HepG2 (cell line): ENCODE measurements at regions not wholly inside any gene's neighbourhood (a gene's known extent, or its start where the extent isn't known, plus 50 kb on each side); places are given as distances from the start of the nearest gene placed in this dataset.

ENCODE experiments used
- ATAC-seq: fragments of 200-7000 bp; cut with Tn5 transposase; 3 replicates; pipeline ENCODE4 v1.9.1; 2020; ENCODE audit warnings: mild to moderate bottlenecking, moderate library complexity
- BruUV-seq: library from RNA; stranded (reverse); fragments of 400-500 nt; replicated peaks from 2 replicates; lab custom pipeline; 2021; lab: Mats Ljungman, UMichigan
- CTCF ChIA-PET: fragments of 300-600 bp; formaldehyde crosslinking; extraction: SDS; loops from one replicate; lab custom pipeline; 2021; ENCODE audit warnings: low total read pairs, inconsistent platforms, low intra/inter-chr PET ratio; lab: Yijun Ruan, JAX
- POLR2A ChIA-PET: fragments of 350-600 bp; sonication (Branson Sonifier 250); formaldehyde crosslinking; loops from one replicate; lab custom pipeline; 2020; ENCODE audit warnings: antibody characterized with exemption, inconsistent platforms; lab: Yijun Ruan, JAX
- DNase-seq: peaks from one replicate; pipeline ENCODE4 v3.0.0-alpha.2; 2015; ENCODE audit warnings: low spot score
- FAIRE-seq: peaks from 3 replicates; lab custom pipeline; 2011; peaks lifted over from hg19 to GRCh38; lab: Jason Lieb, UNC
- H2AFZ ChIP-seq: one replicate; pipeline ENCODE4 v1.6.1; 2011; ENCODE audit warnings: low read length, inconsistent platforms
- H3K27ac ChIP-seq: fragments of 300-600 bp; 3 replicates; pipeline ENCODE4 v1.8.0; 2011; ENCODE audit warnings: mixed run types, mild to moderate bottlenecking, mixed read lengths, low read length, inconsistent platforms; ENCODE audit not compliant: insufficient read depth; ENCODE audit errors: extremely low read length
- H3K27me3 ChIP-seq, 2 experiments: fragments of 200-600 bp in 1 of 2; 2 replicates in 1 of 2; 3 replicates in 1 of 2; pipeline versions ENCODE4 v1.6.0 to v1.8.0; 2011; ENCODE audit warnings: low read length in 2 of 2, mild to moderate bottlenecking in 2 of 2, moderate library complexity in 2 of 2, inconsistent platforms in 1 of 2; ENCODE audit not compliant: insufficient read depth in 2 of 2, control insufficient read depth in 1 of 2
- H3K36me3 ChIP-seq, 2 experiments: fragments of 200-600 bp in 1 of 2; replicated peaks in 1 of 2; 2 replicates in 1 of 2; 3 replicates in 1 of 2; pipeline versions ENCODE4 v1.5.1 to v1.8.0; 2011; ENCODE audit warnings: low read length in 2 of 2, inconsistent platforms in 1 of 2; ENCODE audit not compliant: insufficient read depth in 2 of 2, control insufficient read depth in 1 of 2
- H3K4me1 ChIP-seq: 2 replicates; pipeline ENCODE4 v1.5.1; 2012; ENCODE audit warnings: low read length, inconsistent platforms; ENCODE audit not compliant: insufficient read depth
- H3K4me2 ChIP-seq: 2 replicates; pipeline ENCODE4 v1.6.0; 2011; ENCODE audit warnings: low read depth, low read length, inconsistent platforms
- H3K4me3 ChIP-seq, 3 experiments: fragments of 200-600 bp in 1 of 3; sonication (generic), shearing (Covaris generic) in 1 of 3; replicated peaks in 1 of 3; 2 replicates each; pipeline ENCODE4 v1.5.1; 2011 to 2016; ENCODE audit warnings: low read length in 3 of 3, inconsistent platforms in 2 of 3, low read depth in 2 of 3, mild to moderate bottlenecking in 2 of 3, control low read depth in 1 of 3, mixed read lengths in 1 of 3; ENCODE audit not compliant: insufficient read depth in 1 of 3
- H3K79me2 ChIP-seq: one replicate; pipeline ENCODE4 v1.6.1; 2011; ENCODE audit warnings: low read length, inconsistent platforms; ENCODE audit not compliant: insufficient read depth
- H3K9ac ChIP-seq: 2 replicates; pipeline ENCODE4 v1.6.0; 2011; ENCODE audit warnings: mild to moderate bottlenecking, low read depth, low read length, inconsistent platforms; ENCODE audit not compliant: insufficient read depth
- H3K9me3 ChIP-seq: 2 replicates; pipeline ENCODE4 v1.5.1; 2012; ENCODE audit warnings: mild to moderate bottlenecking, low read length
- H4K20me1 ChIP-seq: 2 replicates; pipeline ENCODE4 v1.6.0; 2011; ENCODE audit warnings: inconsistent platforms, mild to moderate bottlenecking, low read length, moderate library complexity; ENCODE audit not compliant: insufficient read depth
- ATAD3A ChIP-seq: sonication (generic); formaldehyde crosslinking; IDR thresholded peaks from 2 replicates; pipeline ENCODE4 v1.4.0; 2020; ENCODE audit warnings: missing genetic modification reagents
- CBX1 ChIP-seq: IDR thresholded peaks from one replicate; pipeline ENCODE4 v1.6.1; 2016; ENCODE audit warnings: antibody characterized with exemption, low read depth
- CTCF ChIP-seq: sonication (generic); formaldehyde crosslinking; IDR thresholded peaks from 2 replicates; pipeline ENCODE4 v1.5.0; 2020; ENCODE audit warnings: mild to moderate bottlenecking, missing genetic modification reagents, moderate library complexity
- GRHL1 ChIP-seq: sonication (generic); formaldehyde crosslinking; conservative IDR thresholded peaks from 2 replicates; pipeline ENCODE4 v1.8.0; 2022; ENCODE audit warnings: missing genetic modification reagents
- MEIS1 ChIP-seq: sonication (generic); formaldehyde crosslinking; IDR thresholded peaks from 2 replicates; pipeline ENCODE4 v1.9.0; 2021; ENCODE audit warnings: mild to moderate bottlenecking, missing genetic modification reagents, moderate library complexity, borderline replicate concordance
- SATB2 ChIP-seq: sonication (generic); formaldehyde crosslinking; IDR thresholded peaks from 2 replicates; pipeline ENCODE4 v1.5.0; 2020; ENCODE audit warnings: missing genetic modification reagents
- SMYD3 ChIP-seq: sonication (generic); formaldehyde crosslinking; IDR thresholded peaks from 2 replicates; pipeline ENCODE4 v1.8.1; 2023; ENCODE audit warnings: mild to moderate bottlenecking, missing genetic modification reagents
- THRA ChIP-seq: sonication (generic); formaldehyde crosslinking; IDR thresholded peaks from 2 replicates; pipeline ENCODE4 v1.4.0; 2020; ENCODE audit warnings: missing genetic modification reagents, borderline replicate concordance
- ZBED4 ChIP-seq: sonication (generic); formaldehyde crosslinking; IDR thresholded peaks from 2 replicates; pipeline ENCODE4 v1.4.0; 2020; ENCODE audit warnings: missing genetic modification reagents, borderline replicate concordance
- ZBTB14 ChIP-seq: sonication (generic); formaldehyde crosslinking; IDR thresholded peaks from 2 replicates; pipeline ENCODE4 v1.4.0; 2020; ENCODE audit warnings: missing genetic modification reagents
- ZFP37 ChIP-seq: sonication (generic); formaldehyde crosslinking; IDR thresholded peaks from 2 replicates; pipeline ENCODE4 v1.4.0; 2020; ENCODE audit warnings: missing genetic modification reagents, borderline replicate concordance
- ZFP62 ChIP-seq: sonication (generic); formaldehyde crosslinking; IDR thresholded peaks from 2 replicates; pipeline ENCODE4 v1.4.0; 2020; ENCODE audit warnings: missing genetic modification reagents
- ZNF230 ChIP-seq: sonication (generic); formaldehyde crosslinking; IDR thresholded peaks from 2 replicates; pipeline ENCODE4 v1.4.0; 2020; ENCODE audit warnings: mild to moderate bottlenecking, missing genetic modification reagents
- WGBS: methylation state at CpG from one replicate; pipeline ENCODE4 v1.1.6; 2017; ENCODE audit warnings: low lambda C conversion rate; 5-methylcytosine and 5-hydroxymethylcytosine counted together
- in situ Hi-C: cut with HindIII; loops from 2 replicates; pipeline ENCODE4 v1.10.0; 2017; ENCODE audit warnings: low pct_unique_long_range_greater_than_20kb; ENCODE audit not compliant: extremely low pct_ligation_motif_present
- intact Hi-C: fragments of 100-400 bp; cut with micrococcal nuclease; formaldehyde crosslinking; loops from one replicate; pipeline ENCODE4 v1.10.0; 2022; ENCODE audit not compliant: unreplicated experiment

GRCh38 chr20:11989018-11989771 is 71.5 kb downstream of the BTBD3 start (continued):
- TF ChIP-seq ZBED4 (CRISPR knock-in tag) (no peak), SATB2 (CRISPR knock-in tag) (no peak), MEIS1 (CRISPR knock-in tag) (no peak), CBX1 (no peak)

GRCh38 chr20:11992426-11992825 is 74.7 kb downstream of the BTBD3 start:
- Histone ChIP-seq H3K4me1 (no peaks in the 10 kb centered on the region), H3K4me3 (no peak overlapping the region), H3K9me3 (no peaks in the 10 kb centered on the region), H3K9ac (no peak overlapping the region), H3K27ac (no peak overlapping the region), H3K27me3 (no peaks in the 10 kb centered on the region; a peak in 1 of 5 replicates), H3K79me2 (no peaks in the 10 kb centered on the region), H2AFZ (no peak overlapping the region), H3K4me2 (no peak overlapping the region), H3K36me3 (no peaks in the 10 kb centered on the region), H4K20me1 (no peaks in the 10 kb centered on the region)
- WGBS: 2% methylated on average over 2 of the region's 2 CpGs
- BruUV-seq: no TSS peak
- intact Hi-C loops (no loop called here), in situ Hi-C loops (no loop called here)
- ChIA-PET POLR2A (no interaction called here), CTCF (no interaction called here)
- no peak for ATAC-seq
- no peak for DNase-seq
- no peak for FAIRE-seq
- TF ChIP-seq ZBTB14 (CRISPR knock-in tag): no peak
- TF ChIP-seq ZFP37 (CRISPR knock-in tag): no peak
- no peak for TF ChIP-seq ATAD3A (CRISPR knock-in tag)
- TF ChIP-seq ZNF230: no peak
- TF ChIP-seq CTCF (CRISPR knock-in tag): no peak
- TF ChIP-seq ZFP62 (CRISPR knock-in tag): no peak
- TF ChIP-seq SMYD3: no peak
- TF ChIP-seq GRHL1: no peak
- no peak for TF ChIP-seq THRA (CRISPR knock-in tag)
